C4-2B (cell line): ENCODE measurements at regions not wholly inside any gene's neighbourhood (a gene's known extent, or its start where the extent isn't known, plus 50 kb on each side); places are given as distances from the start of the nearest gene placed in this dataset.

ENCODE experiments used
- CTCF ChIP-seq: fragments of 450-650 bp; conservative IDR thresholded peaks from 2 replicates; pipeline ENCODE4 v1.5.1; 2017; ENCODE audit warnings: mild to moderate bottlenecking
- ZFX ChIP-seq: fragments of 450-650 bp; IDR thresholded peaks from 2 replicates; pipeline ENCODE4 v1.6.1; 2017

DNA sequence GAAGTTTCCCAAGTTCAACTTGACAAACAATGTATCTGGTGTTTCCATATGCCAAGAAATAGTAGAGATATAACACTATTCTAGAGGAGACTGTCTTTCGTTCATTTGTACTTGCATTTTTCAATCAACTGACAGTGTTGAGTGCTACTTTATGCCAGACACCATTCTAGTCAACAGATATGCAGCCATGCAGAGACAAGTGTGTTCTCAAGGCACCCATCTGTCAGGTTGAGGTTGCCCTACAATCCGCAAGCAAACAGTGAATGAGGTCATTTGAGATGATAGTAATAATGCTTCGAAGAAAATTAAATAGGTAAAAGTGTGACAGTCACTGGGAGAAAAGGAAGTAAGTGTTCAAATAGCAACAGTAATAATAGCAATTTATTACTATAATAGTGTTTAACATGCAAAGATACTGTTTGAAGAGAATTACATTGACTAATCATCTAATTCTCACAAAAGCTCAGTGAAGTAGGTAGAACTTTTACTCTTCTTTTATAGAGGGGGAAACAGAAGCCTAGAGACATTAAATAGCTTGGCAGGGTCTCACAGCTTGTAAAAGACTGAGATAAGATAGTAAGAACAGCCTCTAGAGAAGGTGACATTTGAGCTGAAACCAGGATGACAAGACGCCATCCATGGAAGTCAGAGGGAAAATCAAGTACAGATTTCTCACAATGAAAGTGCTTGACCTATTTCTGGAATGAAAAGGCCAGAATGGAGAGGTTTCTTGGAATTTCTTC, 936.9 kb downstream of the SORCS3 start:
- TF ChIP-seq CTCF (no peak), ZFX (no peak)
